ENCODE measurements at regions not wholly inside any gene's neighbourhood (a gene's known extent, or its start where the extent isn't known, plus 50 kb on each side); places are given as distances from the start of the nearest gene placed in this dataset.

DNA sequence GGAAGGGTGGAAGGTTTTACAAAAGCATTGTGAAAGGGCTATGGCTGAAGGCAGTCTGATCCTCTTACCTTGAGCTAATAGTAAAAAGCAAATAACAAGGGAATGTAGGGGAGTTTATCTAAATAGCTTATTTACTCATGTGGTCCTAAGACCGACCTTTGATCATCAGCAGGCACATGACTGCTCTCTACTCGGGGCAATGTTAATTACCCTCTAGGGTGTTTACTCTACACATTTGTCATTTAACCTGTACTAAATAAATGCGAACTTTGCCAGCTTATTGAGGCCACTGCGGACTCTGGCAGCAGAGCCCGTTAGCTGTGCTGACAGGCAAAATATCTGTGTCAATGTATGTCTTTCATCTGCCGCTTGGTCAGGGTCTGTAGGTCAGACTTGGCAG lies 768.3 kb upstream of the ATXN7L3B start:
- DNase-seq (ENCODE audit: low spot score) (no peak), ATAC-seq (no peak)
- H3K4me3 ChIP-seq, result no peak overlapping the region
- no peak overlapping the region for H3K27ac Mint-ChIP-seq
- H3K27ac ChIP-seq (ENCODE audit: low read depth), result no peak overlapping the region
- TF ChIP-seq, protein P1, sequence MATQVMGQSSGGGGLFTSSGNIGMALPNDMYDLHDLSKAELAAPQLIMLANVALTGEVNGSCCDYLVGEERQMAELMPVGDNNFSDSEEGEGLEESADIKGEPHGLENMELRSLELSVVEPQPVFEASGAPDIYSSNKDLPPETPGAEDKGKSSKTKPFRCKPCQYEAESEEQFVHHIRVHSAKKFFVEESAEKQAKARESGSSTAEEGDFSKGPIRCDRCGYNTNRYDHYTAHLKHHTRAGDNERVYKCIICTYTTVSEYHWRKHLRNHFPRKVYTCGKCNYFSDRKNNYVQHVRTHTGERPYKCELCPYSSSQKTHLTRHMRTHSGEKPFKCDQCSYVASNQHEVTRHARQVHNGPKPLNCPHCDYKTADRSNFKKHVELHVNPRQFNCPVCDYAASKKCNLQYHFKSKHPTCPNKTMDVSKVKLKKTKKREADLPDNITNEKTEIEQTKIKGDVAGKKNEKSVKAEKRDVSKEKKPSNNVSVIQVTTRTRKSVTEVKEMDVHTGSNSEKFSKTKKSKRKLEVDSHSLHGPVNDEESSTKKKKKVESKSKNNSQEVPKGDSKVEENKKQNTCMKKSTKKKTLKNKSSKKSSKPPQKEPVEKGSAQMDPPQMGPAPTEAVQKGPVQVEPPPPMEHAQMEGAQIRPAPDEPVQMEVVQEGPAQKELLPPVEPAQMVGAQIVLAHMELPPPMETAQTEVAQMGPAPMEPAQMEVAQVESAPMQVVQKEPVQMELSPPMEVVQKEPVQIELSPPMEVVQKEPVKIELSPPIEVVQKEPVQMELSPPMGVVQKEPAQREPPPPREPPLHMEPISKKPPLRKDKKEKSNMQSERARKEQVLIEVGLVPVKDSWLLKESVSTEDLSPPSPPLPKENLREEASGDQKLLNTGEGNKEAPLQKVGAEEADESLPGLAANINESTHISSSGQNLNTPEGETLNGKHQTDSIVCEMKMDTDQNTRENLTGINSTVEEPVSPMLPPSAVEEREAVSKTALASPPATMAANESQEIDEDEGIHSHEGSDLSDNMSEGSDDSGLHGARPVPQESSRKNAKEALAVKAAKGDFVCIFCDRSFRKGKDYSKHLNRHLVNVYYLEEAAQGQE (IDR thresholded peaks at IDR 0.05; ENCODE audit: unreplicated experiment), result no peak
- TF ChIP-seq CREB1 (CRISPR knock-in tag; IDR thresholded peaks at IDR 0.05; ENCODE audit: low read depth) (no peak), NANOG (IDR thresholded peaks at IDR 0.05; ENCODE audit: borderline replicate concordance) (no peak), ZNF114 (CRISPR knock-in tag; IDR thresholded peaks at IDR 0.05) (no peak), POLR2AphosphoS5 (IDR thresholded peaks at IDR 0.05; ENCODE audit: low read depth) (no peak), ZNF331 (CRISPR knock-in tag; IDR thresholded peaks at IDR 0.05; ENCODE audit: low read depth) (no peak), STAT1 (IDR thresholded peaks at IDR 0.05; ENCODE audit: unreplicated experiment) (no peak)
- TF ChIP-seq, protein P2, sequence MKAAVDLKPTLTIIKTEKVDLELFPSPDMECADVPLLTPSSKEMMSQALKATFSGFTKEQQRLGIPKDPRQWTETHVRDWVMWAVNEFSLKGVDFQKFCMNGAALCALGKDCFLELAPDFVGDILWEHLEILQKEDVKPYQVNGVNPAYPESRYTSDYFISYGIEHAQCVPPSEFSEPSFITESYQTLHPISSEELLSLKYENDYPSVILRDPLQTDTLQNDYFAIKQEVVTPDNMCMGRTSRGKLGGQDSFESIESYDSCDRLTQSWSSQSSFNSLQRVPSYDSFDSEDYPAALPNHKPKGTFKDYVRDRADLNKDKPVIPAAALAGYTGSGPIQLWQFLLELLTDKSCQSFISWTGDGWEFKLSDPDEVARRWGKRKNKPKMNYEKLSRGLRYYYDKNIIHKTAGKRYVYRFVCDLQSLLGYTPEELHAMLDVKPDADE (IDR thresholded peaks at IDR 0.05), result no peak
- peaks cover 21% of the 10 kb centered on the region; the same call in 2 of the 3 replicates for H3K36me3 Mint-ChIP-seq (ENCODE audit: low read depth)
- H3K79me2 ChIP-seq (replicated peaks; ENCODE audit: insufficient read depth), result no peaks in the 10 kb centered on the region
- no peaks in the 10 kb centered on the region; the same call in 1 of the 2 replicates for H3K36me3 ChIP-seq (ENCODE audit: insufficient read depth)
- no peaks in the 10 kb centered on the region for H4K20me1 ChIP-seq (replicated peaks; ENCODE audit: insufficient read depth)
- no peaks in the 10 kb centered on the region for H3F3A ChIP-seq (replicated peaks; ENCODE audit: low read depth)
- H3K9me3 Mint-ChIP-seq, result peaks cover 23% of the 10 kb centered on the region
- H3K4me1 Mint-ChIP-seq, result peaks cover 14% of the 10 kb centered on the region
- no peaks in the 10 kb centered on the region for H3K27me3 ChIP-seq (ENCODE audit: insufficient read depth)
- no peaks in the 10 kb centered on the region for H3K27me3 Mint-ChIP-seq (ENCODE audit: insufficient read depth, low read depth, poor library complexity)
- peaks cover 3% of the 10 kb centered on the region; the same call in 1 of the 2 replicates for H3K9me2 ChIP-seq (ENCODE audit: insufficient read depth)
- no peak overlapping the region for H2AFZ ChIP-seq
- no peak overlapping the region for H3K4me2 ChIP-seq
- H3K4me3 Mint-ChIP-seq, result no peak overlapping the region
- peaks cover 8% of the 10 kb centered on the region; the same call in 1 of the 2 replicates for H3K4me1 ChIP-seq (ENCODE audit: insufficient read depth)

DNA sequence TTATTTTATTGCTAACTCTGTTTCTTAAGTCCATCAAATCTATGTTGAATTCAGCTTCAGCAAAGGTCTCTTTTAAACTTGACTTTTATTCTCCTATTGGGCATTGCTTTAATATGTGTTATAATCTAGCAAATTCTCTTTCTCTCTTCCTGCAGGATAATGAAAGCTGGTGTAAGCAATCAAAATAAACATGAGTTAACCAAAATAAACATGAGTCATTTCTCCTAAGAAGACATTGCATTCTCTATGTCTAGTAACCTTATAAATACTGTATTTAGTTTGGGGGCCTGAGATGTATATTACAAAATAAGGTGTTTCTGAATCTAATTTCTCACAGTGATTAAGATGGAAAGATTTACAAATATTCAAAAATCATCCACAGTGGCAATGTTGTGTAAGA lies 739.1 kb upstream of the ATXN7L3B start:
- Mint-ChIP-seq H3K9me3 (peaks cover 27% of the 10 kb centered on the region), H3K4me3 (no peak overlapping the region), H3K27ac (no peak overlapping the region), H3K4me1 (no peaks in the 10 kb centered on the region), H3K36me3 (ENCODE audit: low read depth) (peaks cover 24% of the 10 kb centered on the region), H3K27me3 (ENCODE audit: insufficient read depth, low read depth, poor library complexity) (no peaks in the 10 kb centered on the region)
- Histone ChIP-seq H3F3A (replicated peaks; ENCODE audit: low read depth) (no peaks in the 10 kb centered on the region), H2AFZ (no peak overlapping the region), H3K27me3 (ENCODE audit: insufficient read depth) (no peaks in the 10 kb centered on the region), H3K9me2 (ENCODE audit: insufficient read depth) (no peaks in the 10 kb centered on the region), H4K20me1 (replicated peaks; ENCODE audit: insufficient read depth) (no peaks in the 10 kb centered on the region), H3K79me2 (replicated peaks; ENCODE audit: insufficient read depth) (no peaks in the 10 kb centered on the region), H3K4me2 (no peak overlapping the region), H3K36me3 (ENCODE audit: insufficient read depth) (peaks cover 5% of the 10 kb centered on the region), H3K27ac (ENCODE audit: low read depth) (no peak overlapping the region), H3K4me3 (no peak overlapping the region), H3K4me1 (ENCODE audit: insufficient read depth) (no peaks in the 10 kb centered on the region)
- DNase-seq (ENCODE audit: low spot score) (no peak), ATAC-seq (no peak)
- TF ChIP-seq, protein P2 (IDR thresholded peaks at IDR 0.05), result no peak
- TF ChIP-seq, protein P3, sequence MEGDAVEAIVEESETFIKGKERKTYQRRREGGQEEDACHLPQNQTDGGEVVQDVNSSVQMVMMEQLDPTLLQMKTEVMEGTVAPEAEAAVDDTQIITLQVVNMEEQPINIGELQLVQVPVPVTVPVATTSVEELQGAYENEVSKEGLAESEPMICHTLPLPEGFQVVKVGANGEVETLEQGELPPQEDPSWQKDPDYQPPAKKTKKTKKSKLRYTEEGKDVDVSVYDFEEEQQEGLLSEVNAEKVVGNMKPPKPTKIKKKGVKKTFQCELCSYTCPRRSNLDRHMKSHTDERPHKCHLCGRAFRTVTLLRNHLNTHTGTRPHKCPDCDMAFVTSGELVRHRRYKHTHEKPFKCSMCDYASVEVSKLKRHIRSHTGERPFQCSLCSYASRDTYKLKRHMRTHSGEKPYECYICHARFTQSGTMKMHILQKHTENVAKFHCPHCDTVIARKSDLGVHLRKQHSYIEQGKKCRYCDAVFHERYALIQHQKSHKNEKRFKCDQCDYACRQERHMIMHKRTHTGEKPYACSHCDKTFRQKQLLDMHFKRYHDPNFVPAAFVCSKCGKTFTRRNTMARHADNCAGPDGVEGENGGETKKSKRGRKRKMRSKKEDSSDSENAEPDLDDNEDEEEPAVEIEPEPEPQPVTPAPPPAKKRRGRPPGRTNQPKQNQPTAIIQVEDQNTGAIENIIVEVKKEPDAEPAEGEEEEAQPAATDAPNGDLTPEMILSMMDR (conservative IDR thresholded peaks at IDR 0.05; ENCODE audit: low read depth in 2 of 2), result no peak
- TF ChIP-seq ZNF331 (CRISPR knock-in tag; IDR thresholded peaks at IDR 0.05; ENCODE audit: low read depth) (no peak), EZH2 (IDR thresholded peaks at IDR 0.05; ENCODE audit: low read depth, unreplicated experiment) (no peak), NANOG (IDR thresholded peaks at IDR 0.05; ENCODE audit: borderline replicate concordance) (no peak), STAT1 (IDR thresholded peaks at IDR 0.05; ENCODE audit: unreplicated experiment) (no peak), CREB1 (CRISPR knock-in tag; IDR thresholded peaks at IDR 0.05; ENCODE audit: low read depth) (no peak), JUNB (IDR thresholded peaks at IDR 0.05; ENCODE audit: unreplicated experiment) (no peak), ZNF114 (CRISPR knock-in tag; IDR thresholded peaks at IDR 0.05) (no peak)

All from GM23338 (cell line).